Hematopoietic multipotent progenitor cell treated with erythropoietin and hydrocortisone succinate and interleukin-3 and kit ligand, for 6 days (in vitro differentiated cells): ENCODE measurements at regions not wholly inside any gene's neighbourhood (a gene's known extent, or its start where the extent isn't known, plus 50 kb on each side); places are given as distances from the start of the nearest gene placed in this dataset.
A peak's percentile ranks its signal among the peaks of the same experiment; 100 is the strongest.

Experiments
- DNase-seq: peaks from one replicate; pipeline ENCODE4 v3.0.0-alpha.2; 2015

DNA sequence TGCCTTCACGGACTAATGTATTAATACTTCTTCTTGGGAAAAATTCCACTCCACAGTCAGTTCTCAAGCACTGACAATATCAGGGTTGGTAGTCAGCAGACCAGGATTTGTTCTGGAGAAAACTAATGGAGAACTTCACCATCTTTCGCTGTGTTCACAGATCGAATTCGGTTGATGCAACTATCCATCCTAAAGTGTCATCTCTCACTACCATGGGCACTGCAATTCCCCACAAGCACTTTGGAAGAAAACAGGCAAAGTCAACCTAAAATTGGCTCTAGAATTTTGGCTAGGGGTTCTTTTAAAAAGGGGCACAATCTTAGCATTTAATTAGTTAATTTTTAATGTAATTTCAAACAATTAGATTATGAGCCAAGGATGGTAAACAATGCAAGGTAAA is 164.4 kb downstream of the HGF start:
- no peak for DNase-seq

DNA sequence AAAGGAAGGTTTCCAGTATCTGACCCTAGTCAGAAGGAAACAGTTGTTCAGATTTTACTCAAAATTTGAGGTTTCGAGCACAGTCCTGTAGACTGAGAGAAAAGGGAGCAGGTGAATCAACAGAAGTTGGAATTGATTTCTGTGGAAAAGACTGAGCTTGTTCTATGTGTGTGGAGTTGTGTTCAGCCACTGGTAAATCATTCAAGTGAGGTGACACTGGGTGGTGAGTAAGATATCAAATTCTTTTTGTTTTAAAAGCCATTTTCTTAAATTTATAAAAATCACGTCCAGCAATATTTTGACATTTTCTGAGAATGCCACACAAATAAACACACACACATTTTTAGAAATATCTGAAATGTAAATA is 165.1 kb downstream of the HGF start:
- DNase-seq: no peak

DNA sequence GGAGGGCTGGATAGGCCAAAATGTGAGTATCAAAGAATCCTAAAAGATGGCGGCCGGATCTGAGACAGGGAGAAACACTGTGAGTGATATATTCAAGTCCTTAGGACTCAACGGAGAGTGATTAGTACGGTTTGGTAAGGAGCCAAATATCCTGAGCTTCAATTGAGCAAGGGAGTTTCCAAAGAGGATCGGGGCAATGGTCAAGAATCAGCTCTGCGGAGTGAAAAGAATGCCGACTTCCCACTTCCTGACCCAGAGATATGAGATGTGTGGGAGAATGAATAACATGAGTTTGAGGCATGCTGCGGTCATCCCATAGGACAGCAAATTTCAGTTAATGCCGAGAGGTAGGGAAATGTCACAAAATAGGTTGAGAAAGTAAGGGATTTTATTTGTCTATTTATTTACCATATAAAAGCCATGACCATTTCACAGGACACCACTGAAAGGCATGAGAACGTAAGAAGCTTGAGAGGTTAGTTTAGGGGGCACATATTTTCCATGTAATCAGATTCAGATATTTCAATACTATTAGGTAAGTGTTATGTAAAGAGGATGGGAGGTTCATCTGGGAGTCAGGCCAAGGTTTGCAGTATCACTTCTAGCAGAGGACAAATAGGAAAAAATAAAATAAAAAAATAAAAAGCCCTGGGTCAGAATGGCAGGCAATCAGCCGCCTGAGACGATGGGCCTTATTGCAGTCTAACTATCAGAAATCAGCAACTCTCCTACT is 165.6 kb downstream of the HGF start:
- DNase-seq: no peak

GRCh38 chr7:81600608-81601007 is 169.2 kb downstream of the HGF start:
- no peak for DNase-seq

DNA sequence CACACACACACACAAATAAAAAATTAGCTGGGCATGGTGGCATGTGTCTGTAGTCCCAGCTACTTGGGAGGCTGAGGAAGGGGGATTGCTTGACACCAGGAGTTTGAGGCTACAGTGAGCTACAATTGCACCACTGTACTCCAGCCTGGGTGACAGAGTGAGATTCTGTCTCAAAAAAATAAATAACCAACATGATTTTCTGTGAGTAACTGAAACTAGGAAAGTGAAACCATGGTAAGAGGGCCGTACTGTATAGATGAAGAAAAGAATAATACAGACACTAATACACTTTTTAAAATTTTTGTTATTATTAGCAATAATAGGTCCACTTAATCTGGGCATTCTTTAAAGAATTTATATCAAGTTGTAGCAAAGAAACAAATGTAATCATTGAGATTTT is 170.9 kb downstream of the HGF start:
- DNase-seq: no peak

GRCh38 chr7:81594767-81595166 is 175.1 kb downstream of the HGF start:
- DNase-seq: no peak

- no peak for DNase-seq
These were observed 179.7 kb downstream of the HGF start for GRCh38 chr7:81590131-81590530.

- DNase-seq: no peak
These were observed 185.2 kb downstream of the HGF start for GRCh38 chr7:81584667-81585066.

GRCh38 chr7:81583882-81584533 is 185.8 kb downstream of the HGF start:
- DNase-seq: peak; percentile 7

- no peak for DNase-seq
These were observed 186.8 kb downstream of the HGF start for GRCh38 chr7:81583090-81583489.

- no peak for DNase-seq
These were observed 192.1 kb downstream of the HGF start for GRCh38 chr7:81577642-81578340.

DNA sequence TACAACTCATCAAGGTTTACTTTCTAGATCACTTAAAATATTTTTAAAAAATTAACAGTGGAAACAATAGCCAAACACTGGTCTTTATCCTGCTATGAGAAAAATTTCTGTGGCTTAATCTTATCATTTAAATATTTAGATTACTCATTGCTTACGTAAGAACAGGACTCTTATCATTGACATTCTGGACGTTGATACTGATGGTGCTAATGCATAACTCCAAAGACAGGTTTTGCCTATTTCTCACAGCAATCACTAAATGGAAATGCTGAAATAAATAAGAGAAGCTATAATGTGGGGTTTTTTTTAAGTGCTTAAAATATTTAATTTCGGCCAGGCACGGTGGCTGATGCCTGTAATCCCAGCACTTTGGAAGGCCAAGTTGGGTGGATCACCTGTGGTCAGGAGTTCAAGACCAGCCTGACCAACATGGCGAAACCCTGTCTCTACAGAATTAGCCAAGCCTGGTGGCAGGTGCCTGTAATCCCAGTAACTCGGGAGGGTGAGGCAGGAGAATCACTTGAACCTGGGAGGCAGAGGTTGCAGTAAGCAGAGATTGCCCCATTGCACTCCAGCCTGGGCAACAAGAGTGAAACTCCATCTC is 195.0 kb downstream of the HGF start:
- DNase-seq: peak; percentile 7

- no peak for DNase-seq
These were observed 195.9 kb downstream of the HGF start for GRCh38 chr7:81573932-81574331.

GRCh38 chr7:81573128-81573527 is 196.7 kb downstream of the HGF start:
- DNase-seq: no peak

DNA sequence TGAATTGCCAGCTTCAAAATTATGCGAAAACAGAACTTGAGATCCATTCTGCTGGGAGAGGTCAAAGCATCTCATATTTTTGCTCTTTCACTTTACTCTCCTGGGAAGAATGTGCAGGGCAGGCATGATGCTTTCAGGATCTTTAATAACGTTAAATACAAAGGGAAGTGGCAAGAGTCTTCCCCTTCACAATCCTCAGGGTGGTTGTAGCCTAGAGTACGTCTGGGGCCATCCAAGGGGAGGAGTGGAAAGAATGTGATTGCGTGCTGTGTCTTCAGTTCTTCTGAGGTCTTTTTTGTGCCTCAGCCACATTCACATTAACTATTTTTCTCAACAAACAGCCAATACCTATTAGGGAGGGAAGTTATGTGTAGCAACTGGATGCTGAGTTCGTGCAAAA is 207.3 kb downstream of the HGF start:
- DNase-seq: no peak

DNA sequence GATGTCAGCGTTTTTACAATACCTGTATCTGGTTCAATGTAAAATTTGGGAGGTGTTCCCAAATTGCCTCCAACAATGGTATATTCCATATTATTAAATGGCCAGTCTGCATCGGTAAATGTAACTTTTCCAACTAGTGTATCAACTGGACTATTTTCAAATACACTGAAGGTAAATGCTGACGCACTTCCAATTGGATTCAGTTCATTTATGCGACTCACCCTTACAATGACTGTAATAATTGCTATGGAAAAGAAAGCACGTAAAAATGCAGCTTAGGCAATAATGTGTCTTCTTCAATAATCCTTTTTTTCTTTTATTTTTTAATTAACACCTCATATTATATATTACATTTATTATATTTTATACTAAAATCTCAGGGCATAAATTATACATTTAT is 209.1 kb downstream of the HGF start:
- DNase-seq: no peak

DNA sequence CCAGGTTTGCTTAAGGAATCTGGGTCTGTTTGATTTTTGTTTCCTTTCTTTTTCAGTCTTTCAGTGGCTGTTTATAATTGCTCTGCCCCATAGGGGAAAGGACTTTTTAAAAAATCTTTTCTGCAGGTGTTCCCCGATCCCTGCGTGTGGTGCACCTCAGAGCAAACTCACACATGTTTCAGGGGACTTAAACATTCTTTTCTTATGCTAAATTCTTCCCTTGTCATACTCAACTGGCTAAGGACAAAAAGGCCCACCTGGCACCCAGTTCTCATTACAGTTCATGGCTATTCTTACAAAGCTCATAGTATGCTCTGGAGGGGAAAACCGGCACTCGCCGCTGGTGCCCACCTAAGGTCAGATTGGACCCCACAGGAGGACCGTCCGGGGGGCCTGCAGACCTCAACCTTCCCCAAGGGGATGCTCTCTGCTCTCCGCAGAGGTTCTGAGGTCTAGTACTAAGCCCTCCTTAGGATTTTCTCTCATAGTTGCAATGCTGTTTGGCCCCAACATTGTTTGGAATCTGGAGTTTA is 220.3 kb downstream of the HGF start:
- DNase-seq: no peak

DNA sequence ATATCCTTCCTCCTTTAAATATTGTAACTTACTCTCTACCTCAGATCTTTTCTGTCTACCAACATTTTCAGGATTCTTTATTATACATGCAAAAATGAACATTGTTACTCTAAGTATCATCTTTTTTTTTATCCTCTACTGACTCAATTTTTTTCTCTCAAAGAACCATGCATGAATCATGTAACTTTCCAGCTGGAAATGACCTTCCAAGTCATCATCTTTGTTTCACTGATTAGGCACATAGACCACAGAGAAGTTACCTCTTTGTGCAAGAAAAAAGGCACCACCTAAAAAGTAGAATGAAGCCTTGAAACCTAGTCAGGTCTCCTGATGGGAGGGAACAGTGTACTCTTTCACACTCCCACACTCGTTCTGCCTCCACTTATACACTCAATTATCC is 234.9 kb downstream of the HGF start:
- no peak for DNase-seq

GRCh38 chr7:81534446-81534845 is 235.4 kb downstream of the HGF start:
- DNase-seq: no peak

DNA sequence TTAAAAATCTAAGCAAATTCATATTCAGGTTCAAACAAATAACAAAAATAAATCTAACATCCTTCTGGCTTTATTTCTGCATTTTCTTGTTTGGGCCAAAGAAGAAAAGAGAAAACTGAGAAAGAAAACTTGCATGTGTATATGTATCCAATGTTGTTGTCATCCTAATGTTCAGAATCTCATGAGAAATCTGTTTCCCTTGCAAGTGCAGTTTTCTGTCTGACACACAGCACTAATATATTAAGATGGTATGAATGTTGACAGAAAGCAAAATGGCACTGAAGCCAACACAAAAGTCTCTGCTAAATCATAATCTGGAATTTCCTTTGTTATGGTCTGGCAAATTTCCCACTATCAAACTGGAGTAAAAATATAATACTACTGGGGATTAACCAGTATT is 235.9 kb downstream of the HGF start:
- no peak for DNase-seq

- DNase-seq: no peak
These were observed 236.4 kb downstream of the HGF start for GRCh38 chr7:81533426-81533825.

DNA sequence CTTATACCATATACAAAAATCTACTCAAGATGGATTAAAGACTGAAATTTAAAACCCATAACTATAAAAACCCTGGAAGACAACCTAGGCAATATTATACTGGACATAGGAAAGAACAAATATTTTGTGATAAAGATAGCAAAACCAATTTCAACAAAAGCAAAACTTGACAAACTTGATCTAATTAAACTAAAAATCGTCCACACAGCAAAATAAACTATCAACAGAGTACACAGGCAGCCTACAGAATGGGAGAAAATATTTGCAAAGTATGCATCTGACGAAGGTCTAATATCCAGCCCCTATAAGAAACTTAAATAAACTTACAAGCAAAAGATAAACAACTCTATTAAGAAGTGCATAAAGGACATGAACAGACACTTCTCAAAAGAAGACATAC is 240.1 kb downstream of the HGF start:
- DNase-seq: no peak

DNA sequence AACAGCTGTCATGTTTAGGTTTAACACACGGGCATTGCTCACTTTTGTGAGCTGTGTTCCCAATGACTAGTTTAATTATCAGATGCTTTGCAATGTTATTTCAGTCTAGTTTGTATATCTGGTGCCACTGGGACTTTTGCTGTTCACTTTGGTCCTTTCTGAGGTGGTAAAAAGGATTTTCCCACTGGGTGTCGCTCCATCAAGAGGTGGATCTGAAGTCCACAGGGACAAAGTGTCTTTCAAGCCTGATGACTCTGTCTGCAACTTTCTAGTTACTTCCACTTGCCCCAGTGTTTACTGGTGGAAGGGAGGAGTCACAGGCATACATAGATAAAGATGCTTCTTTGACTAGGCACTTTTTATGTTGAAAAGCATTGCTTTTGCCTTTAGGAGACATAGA is 242.2 kb downstream of the HGF start:
- no peak for DNase-seq

DNA sequence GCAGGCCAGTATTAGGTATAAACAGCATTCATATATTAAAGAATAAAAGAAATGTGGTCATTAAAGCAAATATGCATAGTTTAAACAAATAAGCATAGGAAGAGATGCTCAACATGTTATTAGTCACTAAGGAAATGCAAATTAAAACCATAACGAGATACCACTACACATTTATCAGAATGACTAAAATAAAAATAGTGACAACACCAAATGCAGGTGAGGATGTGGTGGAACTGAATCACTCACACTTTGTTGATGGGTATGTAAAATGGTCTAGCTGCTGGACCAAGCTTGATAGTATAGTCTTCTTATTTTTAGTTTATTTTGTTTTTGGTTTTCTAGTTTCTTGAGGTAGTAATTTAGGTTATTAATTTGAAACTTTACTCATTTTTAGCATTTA is 242.9 kb downstream of the HGF start:
- DNase-seq: no peak
